Stimulated activated CD4-positive, alpha-beta T cell treated with anti-CD3 and anti-CD28 coated beads, Interleukin-1b, Interleukin-23, amount 100 ng/mL, for 1 hour (primary cell): ENCODE measurements at regions not wholly inside any gene's neighbourhood (a gene's known extent, or its start where the extent isn't known, plus 50 kb on each side); places are given as distances from the start of the nearest gene placed in this dataset.

Experiments used
- DNase-seq, 2 donors: peaks; one replicate each; pipeline ENCODE4 v3.0.0-alpha.2; 2020; ENCODE audit warnings: low read depth in 2 of 2

DNA sequence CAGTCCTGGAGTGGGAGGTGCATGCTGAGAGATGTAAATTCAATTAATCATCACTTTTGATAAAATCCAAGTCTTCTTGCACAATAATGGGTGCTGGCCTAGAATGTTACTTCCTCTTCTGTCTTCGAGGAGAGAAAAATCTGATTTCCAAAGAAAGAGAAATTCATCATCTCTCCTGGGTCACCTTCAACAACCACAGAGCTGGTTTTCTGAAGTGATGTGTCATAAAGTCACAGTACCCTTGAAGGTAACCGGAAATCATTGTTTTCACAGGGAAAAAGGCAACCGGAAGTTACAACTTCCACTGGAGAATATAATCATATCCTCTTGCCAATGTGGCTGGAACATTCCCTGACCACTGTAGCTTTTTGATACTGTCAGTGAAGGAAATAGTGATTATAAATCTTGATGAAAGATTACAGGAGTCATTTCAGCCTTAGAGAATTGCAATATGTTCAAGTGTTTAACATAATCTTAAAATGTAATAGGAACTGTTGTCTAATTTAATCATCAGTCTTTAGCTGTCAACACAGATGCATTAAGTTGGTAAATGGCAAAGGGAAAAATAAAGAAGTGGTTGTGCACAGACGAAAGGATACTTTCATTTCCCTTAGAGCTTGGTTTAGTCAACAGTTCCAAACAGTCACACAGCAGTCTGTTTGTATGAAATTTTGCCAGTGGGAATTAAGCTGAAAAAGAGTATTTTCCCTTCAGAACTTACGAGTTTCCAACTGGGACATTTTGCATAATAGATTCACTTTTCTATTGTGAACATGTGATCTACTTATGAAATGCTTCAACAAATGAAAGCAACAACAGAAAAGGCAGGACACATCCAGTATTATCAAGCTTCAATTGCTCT lies 106.5 kb upstream of the SLC4A7 start:
- no peak for DNase-seq

GRCh38 chr3:27589795-27590194 lies 105.6 kb upstream of the SLC4A7 start:
- no peak for DNase-seq

DNA sequence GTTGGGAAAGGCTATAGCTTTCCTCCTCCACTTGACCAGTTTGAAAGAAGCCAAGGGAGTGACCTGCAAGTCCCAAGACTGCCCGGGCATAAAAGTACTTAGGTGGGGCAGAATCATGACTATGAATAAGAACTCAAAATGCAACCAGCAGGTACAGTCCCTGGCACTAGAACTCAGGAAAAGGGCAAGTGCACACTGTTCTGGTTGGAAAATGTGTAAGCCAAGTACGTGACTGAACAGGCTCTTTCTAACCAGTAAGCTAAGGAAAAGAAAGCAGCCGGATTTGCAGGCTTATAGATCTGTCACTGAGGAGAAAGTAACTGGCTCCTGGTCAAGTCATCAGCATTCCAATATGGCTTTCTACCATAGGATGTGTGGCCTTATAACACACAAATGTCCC lies 101.2 kb upstream of the SLC4A7 start:
- no peak for DNase-seq

GRCh38 chr3:27584874-27585273 lies 100.7 kb upstream of the SLC4A7 start:
- DNase-seq, result no peak

DNA sequence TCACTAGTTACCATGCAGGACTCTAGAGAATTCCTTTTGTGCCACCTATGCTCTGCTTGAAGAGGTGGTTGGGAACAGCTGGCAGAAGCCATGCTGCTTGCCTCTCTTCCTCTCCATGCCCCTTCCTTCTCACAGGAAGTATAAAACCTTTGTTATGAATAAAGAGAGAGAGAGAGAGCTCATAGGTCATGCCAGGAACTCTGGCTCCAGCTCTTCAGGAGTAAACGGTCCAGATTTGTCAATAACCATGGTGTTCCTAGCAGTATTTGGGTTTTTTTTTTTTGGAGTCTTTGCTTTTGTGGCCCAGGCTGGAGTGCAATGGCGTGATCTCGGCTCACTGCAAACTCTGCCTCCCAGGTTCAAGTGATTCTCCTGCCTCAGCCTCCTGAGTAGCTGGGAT lies 97.7 kb upstream of the SLC4A7 start:
- DNase-seq, result no peak

- DNase-seq, result no peak
Observed at GRCh38 chr3:27578032-27578431, 93.8 kb upstream of the SLC4A7 start.

DNA sequence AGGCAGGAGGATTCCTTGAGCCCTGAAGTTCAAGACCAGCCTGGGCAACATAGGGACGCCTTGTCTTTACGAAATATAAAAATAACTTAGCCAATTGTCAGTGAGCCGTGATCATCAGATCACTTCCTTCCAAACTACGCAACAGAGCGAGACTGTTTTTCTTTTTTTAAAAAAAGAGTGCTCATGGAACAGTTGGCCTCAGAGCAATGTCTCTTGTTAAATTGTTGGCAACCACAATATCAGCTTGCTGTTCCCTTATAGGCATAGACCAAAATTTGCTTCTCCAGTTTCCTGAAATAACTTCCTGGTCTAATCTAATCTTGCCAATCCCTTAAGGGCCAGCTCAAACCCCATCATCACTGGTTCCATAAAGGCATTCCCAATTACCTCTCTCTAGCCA lies 93.3 kb upstream of the SLC4A7 start:
- no peak for DNase-seq

- DNase-seq, result no peak
Observed at GRCh38 chr3:27576171-27576570, 92.0 kb upstream of the SLC4A7 start.

DNA sequence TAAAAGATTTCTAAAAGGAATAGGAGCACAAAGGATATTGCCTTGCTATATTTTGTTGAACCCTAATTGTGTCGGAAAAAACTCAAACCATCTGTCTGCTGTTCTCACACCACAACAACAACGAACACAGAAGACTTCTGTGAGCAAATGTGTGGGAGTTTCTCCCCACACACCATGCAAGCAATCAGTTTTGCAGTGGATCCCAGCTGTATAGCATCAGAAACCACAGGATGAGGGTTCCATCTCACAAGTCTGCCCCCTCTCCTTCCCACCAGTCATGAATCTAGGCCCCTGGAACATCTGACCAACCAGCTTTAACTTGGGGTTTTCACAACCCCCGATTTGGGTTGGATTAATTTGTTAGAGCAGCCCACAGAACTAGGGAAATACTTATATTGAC lies 91.3 kb upstream of the SLC4A7 start:
- DNase-seq, result no peak

- DNase-seq, result no peak
Observed at GRCh38 chr3:27574438-27574795, 90.2 kb upstream of the SLC4A7 start.

GRCh38 chr3:27573780-27574437 lies 89.7 kb upstream of the SLC4A7 start:
- DNase-seq, result no peak

GRCh38 chr3:27573138-27573537 lies 89.0 kb upstream of the SLC4A7 start:
- no peak for DNase-seq

DNA sequence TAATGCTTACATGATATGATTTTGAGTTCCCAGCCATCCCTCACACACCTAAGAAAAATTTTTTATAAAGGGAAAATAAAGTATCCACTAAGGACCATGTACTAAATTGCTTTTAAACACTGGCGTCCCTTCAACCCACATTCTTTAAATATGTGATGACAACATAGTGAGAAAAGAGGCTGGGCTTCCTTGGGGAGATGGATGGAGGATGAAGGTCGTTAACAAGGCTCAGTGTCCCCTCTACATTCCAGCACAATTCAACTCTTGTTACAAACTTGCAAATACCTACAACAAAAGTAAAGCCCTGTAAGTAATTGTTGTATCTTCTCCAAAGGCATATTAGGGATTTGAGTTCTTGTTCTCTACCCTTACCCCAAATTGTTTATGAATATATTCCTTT lies 87.2 kb upstream of the SLC4A7 start:
- no peak for DNase-seq

DNA sequence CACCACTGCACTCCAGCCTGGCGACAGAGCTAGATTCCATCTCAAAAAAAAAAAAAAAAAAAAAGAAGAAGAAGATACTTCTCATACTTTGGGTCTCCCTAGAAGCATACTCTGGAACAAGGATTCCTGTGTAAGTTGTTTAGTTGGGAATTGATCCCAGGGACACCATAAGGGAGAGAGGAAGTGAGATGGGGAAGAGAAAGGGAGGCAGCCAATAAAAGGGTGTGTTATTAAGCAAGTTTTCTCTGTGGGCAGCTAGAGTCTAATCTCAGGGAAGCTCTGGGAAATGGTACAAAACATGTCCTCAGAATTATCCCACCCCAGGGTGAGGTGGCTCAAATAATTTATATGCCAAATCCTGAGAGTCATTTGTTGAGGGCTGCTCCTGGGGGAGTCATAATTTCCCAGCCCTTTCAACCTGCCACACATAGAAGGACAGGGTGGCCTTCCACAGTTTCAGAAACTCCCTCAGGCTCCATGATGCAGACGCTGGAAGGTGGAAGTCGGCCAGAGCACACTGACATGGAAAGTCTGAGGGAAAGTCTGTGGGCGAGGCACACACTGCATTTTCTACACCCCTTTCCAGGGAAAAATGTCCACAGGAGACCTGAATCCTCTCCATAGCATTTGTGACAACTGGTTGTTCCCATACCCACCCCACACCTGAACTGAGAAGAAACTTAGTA lies 86.4 kb upstream of the SLC4A7 start:
- no peak for DNase-seq

- DNase-seq, result no peak
Observed at GRCh38 chr3:27568393-27568792, 84.2 kb upstream of the SLC4A7 start.

DNA sequence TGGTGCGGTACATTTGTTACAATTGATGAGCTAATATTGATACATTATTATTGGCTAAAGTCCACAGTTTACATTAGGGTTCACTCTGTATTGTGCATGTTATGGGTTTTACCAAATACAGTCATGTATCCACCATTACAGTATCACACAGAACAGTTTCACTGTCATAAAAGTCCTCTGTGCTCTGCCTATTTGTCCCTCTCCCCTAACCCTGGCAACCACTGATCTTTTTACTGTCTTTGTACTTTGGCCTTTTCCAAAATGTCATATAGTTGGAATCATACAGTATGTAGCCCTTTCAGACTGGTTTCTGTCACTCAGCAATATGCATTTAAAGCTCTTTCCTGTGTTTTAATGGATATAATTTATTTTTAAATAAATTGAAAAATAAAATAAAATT lies 83.1 kb upstream of the SLC4A7 start:
- no peak for DNase-seq

DNA sequence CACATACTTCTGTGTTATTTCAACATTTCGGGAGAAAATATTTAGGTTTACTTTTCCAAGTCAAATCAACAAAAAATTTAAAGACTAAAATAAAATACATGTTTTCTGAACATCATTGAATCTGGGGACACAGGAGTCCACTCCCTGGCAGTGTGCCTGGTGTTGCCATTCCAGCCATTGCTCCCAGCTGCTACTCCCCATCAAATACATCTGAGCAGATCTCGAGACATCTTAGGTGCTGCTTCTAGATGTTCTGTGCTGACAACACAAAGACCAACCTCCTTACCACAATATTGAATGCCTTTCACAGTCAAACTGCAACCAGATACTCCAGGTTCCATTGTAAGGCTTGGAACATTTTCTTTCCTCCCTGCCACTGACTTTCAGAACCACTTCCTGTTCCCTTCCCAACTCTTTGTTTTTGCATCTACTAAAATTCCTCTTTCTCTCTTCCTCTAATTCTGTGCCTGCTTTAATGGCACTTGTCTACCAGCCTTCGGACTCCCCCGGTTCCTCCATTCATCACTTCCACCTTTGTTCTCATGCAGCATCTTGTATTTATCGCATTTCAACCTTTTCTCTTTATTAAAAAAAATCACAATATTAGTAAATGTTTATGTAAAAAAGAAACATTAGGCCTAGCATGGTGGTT lies 81.1 kb upstream of the SLC4A7 start:
- no peak for DNase-seq

DNA sequence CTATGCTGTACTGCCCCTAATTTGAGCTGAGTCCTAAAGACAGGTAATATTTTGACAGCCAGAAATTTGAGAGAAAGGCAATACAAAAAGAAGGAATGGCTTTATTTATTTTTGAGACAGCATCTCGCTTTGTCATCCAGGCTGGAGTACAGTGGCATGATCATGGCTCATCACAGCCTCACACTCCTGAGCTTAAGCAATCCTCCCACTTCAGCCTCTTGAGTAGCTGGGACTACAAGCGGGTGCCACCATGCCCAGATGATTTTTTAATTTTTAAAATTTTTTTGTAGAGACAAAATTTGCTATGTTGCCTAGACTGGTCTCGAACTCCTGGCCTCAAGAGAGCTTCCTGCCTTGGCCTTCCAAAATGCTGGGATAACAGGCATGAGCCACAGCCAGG lies 77.4 kb upstream of the SLC4A7 start:
- no peak for DNase-seq

GRCh38 chr3:27560484-27561056 lies 76.4 kb upstream of the SLC4A7 start:
- DNase-seq, result no peak

DNA sequence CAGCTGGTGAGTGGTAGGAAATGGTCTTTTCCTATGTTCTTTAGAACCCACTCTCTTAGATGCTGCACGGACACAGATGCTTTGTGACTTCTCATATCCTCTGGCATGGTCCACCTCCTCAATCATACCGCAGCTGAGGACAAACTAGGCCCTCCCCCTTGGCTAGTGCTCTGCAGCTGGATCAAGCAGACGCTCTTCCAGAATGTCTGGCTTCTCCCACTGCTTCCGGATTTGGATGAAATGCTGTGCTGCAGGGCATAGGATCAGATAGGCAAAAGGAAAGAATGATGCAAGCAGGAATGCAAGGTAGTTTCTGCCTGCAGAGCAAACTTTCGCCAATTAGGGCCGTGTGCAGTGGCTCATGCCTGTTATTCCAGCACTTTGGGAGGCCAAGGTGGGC lies 75.7 kb upstream of the SLC4A7 start:
- DNase-seq, result no peak

DNA sequence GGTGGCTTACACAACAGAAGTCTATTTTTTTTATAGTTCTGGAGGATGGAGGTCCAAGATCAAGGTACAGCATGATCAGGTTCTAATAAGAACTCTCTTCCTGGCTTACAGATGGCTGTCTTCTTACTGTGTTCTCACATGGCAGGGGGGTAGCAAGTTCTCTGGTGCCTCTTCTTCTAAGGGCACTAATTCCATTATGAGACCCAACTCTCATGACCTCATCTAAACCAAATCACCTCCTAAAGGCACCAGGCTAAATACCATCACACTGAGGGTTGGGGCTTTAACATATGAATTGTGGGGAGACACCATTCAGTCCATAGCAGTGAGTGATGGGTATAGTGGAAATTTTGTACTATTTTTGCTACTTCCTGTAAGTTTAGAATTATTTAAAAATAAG lies 75.2 kb upstream of the SLC4A7 start:
- DNase-seq, result no peak

DNA sequence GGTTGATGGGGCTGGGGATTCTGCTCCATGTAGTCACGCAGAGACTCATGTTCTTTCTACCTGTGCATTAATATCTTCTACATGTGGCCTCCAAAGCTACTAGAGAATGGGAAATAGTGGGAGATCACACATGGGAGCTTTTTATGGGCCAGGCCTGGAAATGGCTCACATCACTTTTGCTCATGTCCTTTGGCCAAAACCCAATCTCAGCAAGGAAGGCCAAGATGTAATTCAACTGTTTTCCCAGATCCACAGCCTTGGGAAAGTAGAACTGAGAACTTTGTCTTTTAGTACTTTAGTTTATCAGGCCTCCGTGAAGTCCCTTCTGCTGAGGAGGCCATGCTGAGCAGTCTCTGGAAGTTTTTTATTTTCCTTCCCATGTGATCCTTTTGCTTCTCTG lies 73.2 kb upstream of the SLC4A7 start:
- no peak for DNase-seq
